NCI-H345 treated with DMSO at 0.1 percent for 48 hours (cell line): ENCODE measurements at regions not wholly inside any gene's neighbourhood (a gene's known extent, or its start where the extent isn't known, plus 50 kb on each side); places are given as distances from the start of the nearest gene placed in this dataset.

Experiments used
- DNase-seq: peaks from one replicate; lab custom pipeline; 2025; ENCODE audit not compliant: unreplicated experiment; lab: John Stamatoyannopoulos, UW

DNA sequence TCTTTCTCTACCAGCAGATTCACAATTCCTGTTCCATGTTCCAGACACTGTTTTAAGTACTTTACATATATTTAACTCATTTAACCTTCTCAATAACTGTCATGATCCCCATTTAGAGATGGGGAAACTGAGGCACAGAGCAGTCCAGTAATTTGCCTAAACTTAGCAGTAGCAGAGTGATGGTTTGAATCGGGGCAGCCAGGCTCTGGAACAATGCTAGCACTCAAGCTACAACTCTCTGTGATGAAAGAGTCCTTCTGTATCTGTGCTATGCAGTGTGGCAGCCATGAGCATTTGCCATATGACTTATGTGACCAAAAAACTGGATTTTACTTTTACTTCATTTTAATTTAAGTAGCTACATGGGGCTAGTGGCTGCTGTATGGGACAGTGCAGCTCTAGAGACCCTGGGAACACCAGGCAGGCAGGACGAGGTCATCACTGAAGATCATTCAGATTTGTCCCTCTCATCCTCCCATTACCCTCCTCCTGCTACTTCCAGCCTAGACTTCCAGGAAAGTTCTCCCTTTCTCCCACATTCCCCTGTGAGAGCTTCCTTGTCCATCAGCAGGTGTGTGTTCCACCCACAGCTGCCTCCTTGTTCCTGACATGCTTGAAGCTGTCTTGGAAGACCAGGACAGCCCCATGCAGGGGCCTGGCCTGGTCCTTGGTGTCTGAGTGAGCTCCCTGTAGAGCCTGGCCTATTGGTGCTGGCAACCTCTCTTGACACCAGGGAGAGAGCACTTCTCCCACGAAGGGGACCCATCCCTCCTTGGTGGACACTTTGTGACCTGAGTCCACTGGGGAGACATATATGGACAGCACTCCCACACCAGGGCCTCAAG is 157.0 kb downstream of the MRPL14 start:
- no peak for DNase-seq

DNA sequence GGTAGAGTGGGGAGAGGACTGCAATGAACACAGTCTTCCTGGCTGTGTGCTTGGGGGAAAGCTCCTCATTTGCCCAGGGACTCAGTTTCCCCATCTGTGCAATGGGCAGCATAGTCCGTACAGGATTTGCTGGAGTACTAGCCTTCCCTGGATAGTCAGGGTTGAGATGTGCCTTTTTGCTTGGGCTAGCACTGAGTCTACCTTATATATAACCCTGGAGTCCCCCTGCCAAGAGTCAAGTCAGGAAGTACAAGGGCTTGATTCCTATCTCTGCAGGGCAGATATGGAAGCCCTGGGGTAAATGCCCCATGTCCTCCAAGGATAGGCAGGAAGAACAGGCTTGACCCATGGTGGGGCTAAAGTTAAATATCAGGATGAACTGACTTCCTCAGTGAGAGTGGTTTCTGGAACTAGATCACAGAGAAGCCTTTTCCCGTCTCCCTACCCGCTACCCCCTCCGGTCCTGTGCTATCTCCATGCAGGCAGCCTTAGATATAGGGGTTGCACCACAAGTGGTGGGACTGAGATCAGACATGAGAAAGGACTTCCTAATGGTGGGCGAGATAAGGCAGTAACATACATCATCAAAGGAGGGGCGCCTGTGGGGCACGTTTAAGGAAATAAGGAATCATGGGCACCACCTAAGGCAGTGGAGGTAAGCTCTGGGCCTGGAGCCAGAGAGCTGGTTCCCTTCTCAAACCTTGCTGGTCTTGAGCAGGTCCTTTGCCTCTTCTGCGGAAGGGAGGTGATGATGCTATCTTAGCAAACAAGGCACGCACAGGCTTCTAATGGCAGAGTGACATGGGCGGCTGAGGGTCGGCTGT is 157.9 kb downstream of the MRPL14 start:
- DNase-seq, result no peak

- no peak for DNase-seq
Measured at GRCh38 chr6:43968110-43968965, 158.9 kb downstream of the MRPL14 start.

GRCh38 chr6:43967719-43968091 is 159.5 kb downstream of the MRPL14 start:
- DNase-seq, result no peak

DNA sequence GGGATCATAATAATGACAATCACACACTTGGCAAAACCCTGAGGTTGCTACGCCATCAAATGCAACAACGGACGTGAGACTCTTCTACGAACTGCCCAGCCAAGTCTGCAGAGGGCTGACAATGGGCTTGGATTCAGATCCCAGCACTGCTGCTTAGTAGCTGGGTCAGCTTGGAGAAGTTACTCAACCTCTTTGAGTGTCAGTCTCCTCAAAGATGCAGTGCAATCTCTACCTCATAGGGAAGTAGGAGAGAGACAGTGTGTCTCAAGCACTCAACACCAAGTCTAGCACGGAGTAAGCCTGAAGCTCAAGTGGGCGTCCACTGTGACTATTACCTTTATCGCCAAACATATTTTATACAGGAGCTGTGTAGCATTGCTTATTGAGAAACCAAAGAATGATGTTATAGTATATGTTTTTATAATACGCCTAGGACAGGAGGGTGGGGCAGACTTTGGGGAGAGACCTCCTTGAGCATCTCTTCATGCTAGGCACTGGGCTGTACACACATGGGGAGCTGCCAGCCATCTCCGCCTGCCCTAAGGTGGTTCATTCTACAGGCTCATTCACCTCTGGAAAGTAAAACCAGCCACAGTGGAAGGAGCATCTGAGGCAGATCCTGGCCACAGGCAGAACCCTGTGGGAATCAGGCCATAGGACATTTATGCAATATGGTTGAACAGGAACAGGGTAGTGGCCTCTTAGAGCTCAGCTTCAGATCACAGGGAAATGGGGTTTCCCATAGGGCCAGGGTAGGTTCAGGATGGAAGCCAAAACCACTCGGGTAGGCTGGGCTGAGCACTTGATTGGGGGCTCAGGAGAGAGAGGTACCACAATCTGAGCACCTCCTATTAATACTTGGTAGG is 160.2 kb downstream of the MRPL14 start:
- DNase-seq, result no peak

- DNase-seq, result no peak
Measured at GRCh38 chr6:43966374-43966658, 160.9 kb downstream of the MRPL14 start.

GRCh38 chr6:43965628-43966373 is 161.5 kb downstream of the MRPL14 start:
- no peak for DNase-seq

DNA sequence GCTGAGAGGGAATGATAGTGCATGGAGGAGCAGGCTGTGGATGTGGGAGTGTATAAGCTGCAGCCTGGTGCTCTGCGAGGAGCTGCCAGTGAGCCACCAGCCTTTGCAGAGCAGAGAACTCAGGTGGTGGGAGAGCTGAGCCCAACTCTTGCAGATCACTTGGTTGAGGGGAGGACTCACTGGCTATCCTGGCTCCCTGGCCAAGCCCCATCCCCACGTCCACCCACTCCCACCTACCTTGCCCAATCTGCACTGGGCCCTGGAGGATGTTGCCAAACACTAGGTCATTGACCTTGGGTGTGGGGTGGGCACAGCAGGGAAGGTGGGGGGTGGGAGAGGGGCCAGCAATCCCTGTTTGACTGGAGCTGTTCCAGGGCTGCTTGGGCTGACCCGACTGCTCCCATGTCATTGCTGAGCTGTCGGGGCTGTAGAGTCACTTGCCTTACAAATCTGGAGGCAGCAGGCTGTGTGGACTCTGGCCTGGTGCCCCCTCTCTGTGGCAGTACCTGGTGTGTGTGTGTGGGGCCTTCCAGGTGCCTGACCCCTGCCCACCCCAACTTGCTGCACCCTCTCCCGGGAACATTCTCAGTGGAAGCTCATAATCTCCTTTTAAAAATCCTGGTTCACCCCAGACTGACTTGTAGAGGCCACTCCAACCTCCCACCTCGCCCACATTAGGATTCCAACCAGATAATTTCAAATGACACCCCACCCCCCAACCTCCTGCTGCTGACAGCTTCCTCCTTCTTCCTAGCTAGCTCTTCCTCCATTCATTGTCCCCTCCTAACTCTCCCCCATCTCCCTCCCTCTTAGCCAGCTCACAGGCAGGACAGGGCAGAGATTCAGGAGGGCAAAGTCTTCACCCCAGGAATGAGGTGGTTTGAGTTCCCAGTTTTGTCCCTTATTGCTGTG is 162.3 kb downstream of the MRPL14 start:
- no peak for DNase-seq

- DNase-seq, result no peak
Measured at GRCh38 chr6:43963877-43964658, 163.2 kb downstream of the MRPL14 start.

GRCh38 chr6:43963203-43963602 is 164.0 kb downstream of the MRPL14 start:
- DNase-seq, result no peak

DNA sequence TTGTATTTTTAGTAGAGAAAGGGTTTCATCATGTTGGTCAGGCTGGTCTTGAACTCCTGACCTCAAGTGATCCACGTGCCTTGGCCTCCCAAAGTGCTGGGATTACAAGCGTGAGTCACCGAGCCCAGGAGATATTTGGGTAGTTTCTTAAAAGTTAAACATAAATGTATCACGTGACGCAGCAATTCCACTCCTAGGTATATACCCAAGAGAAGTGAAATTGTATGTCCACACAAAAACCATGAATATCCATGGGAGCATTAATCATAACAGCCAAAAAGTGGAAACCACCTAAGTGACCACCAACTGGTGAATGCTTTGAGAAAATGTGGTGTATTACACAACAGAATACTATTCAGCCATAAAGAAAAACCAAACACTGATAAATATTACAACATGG is 164.8 kb downstream of the MRPL14 start:
- no peak for DNase-seq

- DNase-seq, result no peak
Measured at GRCh38 chr6:43957273-43957672, 170.0 kb downstream of the MRPL14 start.

- DNase-seq, result no peak
Measured at GRCh38 chr6:43956478-43956877, 170.8 kb downstream of the MRPL14 start.

DNA sequence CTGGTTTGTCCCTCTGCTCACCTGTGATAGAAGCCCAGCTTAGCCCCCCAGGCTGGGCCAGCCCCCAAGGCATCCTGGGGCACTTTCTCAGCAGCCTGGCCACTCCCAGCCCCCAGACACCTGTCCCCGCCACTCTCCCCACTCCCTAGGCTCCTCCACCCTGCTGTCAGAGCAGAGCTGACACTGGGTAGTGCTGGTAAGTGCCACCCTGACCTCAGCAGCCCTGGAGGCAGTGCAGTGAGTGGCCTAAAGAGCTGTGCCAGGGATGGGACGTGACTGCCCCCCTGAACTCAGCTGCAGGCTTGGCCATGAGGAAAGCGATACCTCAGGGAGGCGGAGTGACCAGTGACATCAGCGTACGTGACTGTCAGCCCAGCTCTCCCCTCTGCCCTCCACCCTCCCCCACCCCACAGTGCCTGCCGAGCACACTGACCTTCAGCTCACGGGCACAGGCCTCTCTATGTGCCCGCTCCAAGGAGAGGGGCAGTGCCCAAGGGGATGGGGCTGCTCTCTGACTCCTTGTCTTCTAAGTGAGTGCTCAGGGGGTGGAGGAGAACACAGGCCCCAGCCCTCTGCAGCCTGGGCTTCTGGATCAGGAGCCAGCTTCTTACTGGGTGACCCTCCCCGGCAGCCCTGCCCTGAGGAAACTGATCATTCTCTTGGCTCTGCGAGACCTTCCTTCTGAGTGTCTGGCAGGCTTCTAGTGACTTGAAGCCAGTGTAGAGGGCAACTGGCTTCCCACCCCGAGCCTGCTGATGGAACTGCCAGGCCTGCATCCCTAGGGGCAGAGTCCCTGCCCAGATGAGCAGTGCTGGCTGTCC is 172.7 kb downstream of the MRPL14 start:
- no peak for DNase-seq

- DNase-seq, result no peak
Measured at GRCh38 chr6:43953794-43954310, 173.4 kb downstream of the MRPL14 start.

GRCh38 chr6:43953256-43953655 is 174.0 kb downstream of the MRPL14 start:
- DNase-seq, result no peak

GRCh38 chr6:43952746-43953145 is 174.5 kb downstream of the MRPL14 start:
- DNase-seq, result no peak
